ENCODE measurements at regions not wholly inside any gene's neighbourhood (a gene's known extent, or its start where the extent isn't known, plus 50 kb on each side); places are given as distances from the start of the nearest gene placed in this dataset.
"Not testable (repeated sequence)": the region's sequence is repeated elsewhere in the genome, so short reads cannot be mapped to it uniquely, and the experiment has no call there.

- H3K27me3 ChIP-seq; H3K36me3 ChIP-seq (replicated peaks in 1 of 2; ENCODE audit: insufficient read depth in 1 of 2, low read depth in 2 of 2); H3K27ac ChIP-seq; H3K4me3 ChIP-seq; H3K4me1 ChIP-seq; H3K9me3 ChIP-seq; intact Hi-C loops (cut with DNase I); DNase-seq; ATAC-seq: not testable (repeated sequence)
- WGBS, 2 donors = 94 to 100% methylated on average over 2 of the region's 6 CpGs
Measured at GRCh38 chr2:85969367-85969766, 80.6 kb upstream of the ST3GAL5 start.

- H3K4me3 ChIP-seq; ATAC-seq; H3K4me1 ChIP-seq; H3K36me3 ChIP-seq (replicated peaks in 1 of 2; ENCODE audit: insufficient read depth in 1 of 2, low read depth in 2 of 2); H3K27ac ChIP-seq; H3K27me3 ChIP-seq; intact Hi-C loops (cut with DNase I); DNase-seq; H3K9me3 ChIP-seq: not testable (repeated sequence)
- 79 to 85% methylated on average over 2 of the region's 2 CpGs for WGBS, 2 donors
Measured at GRCh38 chr2:85965770-85966169, 77.0 kb upstream of the ST3GAL5 start.

- H3K27me3 ChIP-seq; H3K4me3 ChIP-seq; DNase-seq; H3K36me3 ChIP-seq (replicated peaks in 1 of 2; ENCODE audit: insufficient read depth in 1 of 2, low read depth in 2 of 2); intact Hi-C loops (cut with DNase I); ATAC-seq; H3K9me3 ChIP-seq; H3K27ac ChIP-seq; H3K4me1 ChIP-seq: not testable (repeated sequence)
- 76 to 91% methylated on average over 11 to 14 of the region's 16 CpGs for WGBS, 2 donors
Measured at GRCh38 chr2:85963747-85964418, 75.1 kb upstream of the ST3GAL5 start.

GRCh38 chr2:85963068-85963467 is 74.3 kb upstream of the ST3GAL5 start:
- Histone ChIP-seq H3K9me3 (no peaks in the 10 kb centered on the region), H3K4me1 (no peaks in the 10 kb centered on the region), H3K36me3 (replicated peaks in 1 of 2; ENCODE audit: insufficient read depth in 1 of 2, low read depth in 2 of 2) (no peaks in the 10 kb centered on the region), H3K4me3 (no peak overlapping the region), H3K27ac (no peak overlapping the region), H3K27me3 (no peaks in the 10 kb centered on the region)
- intact Hi-C loops (cut with DNase I) = no loop called here
- DNase-seq (no peak), ATAC-seq (no peak)
- TF ChIP-seq CTCF (IDR thresholded peaks at IDR 0.05) = no peak
- TF ChIP-seq POLR2A (IDR thresholded peaks at IDR 0.05) = no peak
- WGBS, 2 donors = 85 to 89% methylated on average over 4 of the region's 4 CpGs

GRCh38 chr2:85961754-85962153 is 73.0 kb upstream of the ST3GAL5 start:
- intact Hi-C loops (cut with DNase I) = no loop called here
- 93 to 100% methylated on average over 1 to 2 of the region's 2 CpGs for WGBS, 2 donors
- H3K4me1 ChIP-seq = no peaks in the 10 kb centered on the region
- H3K36me3 ChIP-seq (replicated peaks in 1 of 2; ENCODE audit: insufficient read depth in 1 of 2, low read depth in 2 of 2) = no peaks in the 10 kb centered on the region
- H3K27me3 ChIP-seq = no peaks in the 10 kb centered on the region
- no peaks in the 10 kb centered on the region for H3K9me3 ChIP-seq
- H3K27ac ChIP-seq = no peak overlapping the region
- no peak overlapping the region for H3K4me3 ChIP-seq
- ATAC-seq (no peak), DNase-seq (no peak)
- TF ChIP-seq CTCF (IDR thresholded peaks at IDR 0.05) (no peak), POLR2A (IDR thresholded peaks at IDR 0.05) (no peak)

- Histone ChIP-seq H3K4me1 (peaks cover 6% of the 10 kb centered on the region), H3K36me3 (replicated peaks in 1 of 2; ENCODE audit: insufficient read depth in 1 of 2, low read depth in 2 of 2) (no peaks in the 10 kb centered on the region), H3K9me3 (no peaks in the 10 kb centered on the region), H3K27ac (no peak overlapping the region), H3K4me3 (no peak overlapping the region), H3K27me3 (no peaks in the 10 kb centered on the region)
- intact Hi-C loops (cut with DNase I) = no loop called here
- WGBS, 2 donors = 91 to 97% methylated on average over 2 of the region's 2 CpGs
- no peak for ATAC-seq
- no peak for DNase-seq
- no peak for TF ChIP-seq POLR2A (IDR thresholded peaks at IDR 0.05)
Measured at GRCh38 chr2:85961053-85961452, 72.3 kb upstream of the ST3GAL5 start.

GRCh38 chr2:85959826-85960225 is 71.0 kb upstream of the ST3GAL5 start:
- Histone ChIP-seq H3K36me3 (replicated peaks in 1 of 2; ENCODE audit: insufficient read depth in 1 of 2, low read depth in 2 of 2) (no peaks in the 10 kb centered on the region), H3K27me3 (no peaks in the 10 kb centered on the region), H3K4me3 (no peak overlapping the region), H3K4me1 (peaks cover 18% of the 10 kb centered on the region), H3K27ac (no peak overlapping the region), H3K9me3 (no peaks in the 10 kb centered on the region)
- intact Hi-C loops (cut with DNase I) = no loop called here
- WGBS, 2 donors = 66 to 73% methylated on average over 2 of the region's 2 CpGs
- DNase-seq (no peak), ATAC-seq (no peak)
- no peak for TF ChIP-seq POLR2A (IDR thresholded peaks at IDR 0.05)
- no peak for TF ChIP-seq CTCF (IDR thresholded peaks at IDR 0.05)
